ENCODE measurements at regions not wholly inside any gene's neighbourhood (a gene's known extent, or its start where the extent isn't known, plus 50 kb on each side); places are given as distances from the start of the nearest gene placed in this dataset.

- H4K20me1 ChIP-seq (ENCODE audit: insufficient read depth, low read length), result no peaks in the 10 kb centered on the region
- H3K79me2 ChIP-seq (ENCODE audit: insufficient read depth, low read length), result no peaks in the 10 kb centered on the region
- H3K4me3 Mint-ChIP-seq, result no peak overlapping the region
- H3K4me2 ChIP-seq (replicated peaks; ENCODE audit: extremely low read depth, low read length, poor library complexity, severe bottlenecking), result no peak overlapping the region
- no peak for DNase-seq
- no peaks in the 10 kb centered on the region for H3K36me3 ChIP-seq (replicated peaks in 1 of 2; ENCODE audit: control insufficient read depth in 1 of 2, insufficient read depth in 2 of 2, low read length in 2 of 2)
- no peak for TF ChIP-seq CTCF (IDR thresholded peaks at IDR 0.05)
- H3K4me1 Mint-ChIP-seq, result no peaks in the 10 kb centered on the region
- no peaks in the 10 kb centered on the region for H3K4me1 ChIP-seq (ENCODE audit: control insufficient read depth in 1 of 2, insufficient read depth in 2 of 2, low read length in 2 of 2)
- no peak overlapping the region for H3K27ac Mint-ChIP-seq
- no peak overlapping the region for H3K4me3 ChIP-seq (replicated peaks in 1 of 3; ENCODE audit: low read depth in 2 of 3, low read length in 3 of 3)
- 89% methylated on average over 5 of the region's 6 CpGs for WGBS (ENCODE audit: insufficient coverage)
- no peak overlapping the region for H2AFZ ChIP-seq (ENCODE audit: insufficient read depth, low read depth, low read length, poor library complexity, severe bottlenecking)
- H3K36me3 Mint-ChIP-seq, result no peaks in the 10 kb centered on the region
- no peak overlapping the region for H3K27ac ChIP-seq (ENCODE audit: low read depth in 1 of 2, low read length in 2 of 2)
- intact Hi-C loops (cut with micrococcal nuclease), result no loop called here
- no peaks in the 10 kb centered on the region for H3K9me3 ChIP-seq (replicated peaks in 1 of 2; ENCODE audit: control insufficient read depth in 1 of 2, insufficient read depth in 1 of 2, low read length in 2 of 2)
- H3K27me3 ChIP-seq (ENCODE audit: control insufficient read depth in 2 of 2, insufficient read depth in 2 of 2, low read length in 2 of 2), result no peaks in the 10 kb centered on the region
- H3K27me3 Mint-ChIP-seq (ENCODE audit: low read depth in 3 of 3), result no peaks in the 10 kb centered on the region
- peaks cover 0 to 8% (median 3%) of the 10 kb centered on the region in 7 donors for H3K9me3 Mint-ChIP-seq
- no peak overlapping the region for H3K9ac ChIP-seq (ENCODE audit: insufficient read depth, low read length, poor library complexity, severe bottlenecking)
These were observed 415.7 kb upstream of the ROBO2 start for GRCh38 chr3:76624164-76624563.

GRCh38 chr3:76627236-76627635 lies 412.7 kb upstream of the ROBO2 start:
- no peaks in the 10 kb centered on the region for H3K36me3 ChIP-seq (replicated peaks in 1 of 2; ENCODE audit: control insufficient read depth in 1 of 2, insufficient read depth in 2 of 2, low read length in 2 of 2)
- no peak overlapping the region for H3K27ac ChIP-seq (ENCODE audit: low read depth in 1 of 2, low read length in 2 of 2)
- H3K4me1 Mint-ChIP-seq, result no peaks in the 10 kb centered on the region
- 100% methylated on average over 1 of the region's 4 CpGs for WGBS (ENCODE audit: insufficient coverage)
- H3K9me3 ChIP-seq (replicated peaks in 1 of 2; ENCODE audit: control insufficient read depth in 1 of 2, insufficient read depth in 1 of 2, low read length in 2 of 2), result no peaks in the 10 kb centered on the region
- no peak overlapping the region for H2AFZ ChIP-seq (ENCODE audit: insufficient read depth, low read depth, low read length, poor library complexity, severe bottlenecking)
- H3K4me2 ChIP-seq (replicated peaks; ENCODE audit: extremely low read depth, low read length, poor library complexity, severe bottlenecking), result no peak overlapping the region
- no peaks in the 10 kb centered on the region for H3K36me3 Mint-ChIP-seq
- H3K9me3 Mint-ChIP-seq, result peaks cover 0 to 8% (median 3%) of the 10 kb centered on the region in 7 donors
- H3K4me1 ChIP-seq (ENCODE audit: control insufficient read depth in 1 of 2, insufficient read depth in 2 of 2, low read length in 2 of 2), result no peaks in the 10 kb centered on the region
- H3K27me3 ChIP-seq (ENCODE audit: control insufficient read depth in 2 of 2, insufficient read depth in 2 of 2, low read length in 2 of 2), result no peaks in the 10 kb centered on the region
- H4K20me1 ChIP-seq (ENCODE audit: insufficient read depth, low read length), result no peaks in the 10 kb centered on the region
- no peak for TF ChIP-seq CTCF (IDR thresholded peaks at IDR 0.05)
- H3K4me3 ChIP-seq (replicated peaks in 1 of 3; ENCODE audit: low read depth in 2 of 3, low read length in 3 of 3), result no peak overlapping the region
- H3K27ac Mint-ChIP-seq, result no peak overlapping the region
- H3K4me3 Mint-ChIP-seq, result no peak overlapping the region
- no peak for DNase-seq
- H3K9ac ChIP-seq (ENCODE audit: insufficient read depth, low read length, poor library complexity, severe bottlenecking), result no peak overlapping the region
- intact Hi-C loops (cut with micrococcal nuclease), result no loop called here
- H3K27me3 Mint-ChIP-seq (ENCODE audit: low read depth in 3 of 3), result no peaks in the 10 kb centered on the region
- H3K79me2 ChIP-seq (ENCODE audit: insufficient read depth, low read length), result no peaks in the 10 kb centered on the region
